ENCODE measurements at regions not wholly inside any gene's neighbourhood (a gene's known extent, or its start where the extent isn't known, plus 50 kb on each side); places are given as distances from the start of the nearest gene placed in this dataset.

DNA sequence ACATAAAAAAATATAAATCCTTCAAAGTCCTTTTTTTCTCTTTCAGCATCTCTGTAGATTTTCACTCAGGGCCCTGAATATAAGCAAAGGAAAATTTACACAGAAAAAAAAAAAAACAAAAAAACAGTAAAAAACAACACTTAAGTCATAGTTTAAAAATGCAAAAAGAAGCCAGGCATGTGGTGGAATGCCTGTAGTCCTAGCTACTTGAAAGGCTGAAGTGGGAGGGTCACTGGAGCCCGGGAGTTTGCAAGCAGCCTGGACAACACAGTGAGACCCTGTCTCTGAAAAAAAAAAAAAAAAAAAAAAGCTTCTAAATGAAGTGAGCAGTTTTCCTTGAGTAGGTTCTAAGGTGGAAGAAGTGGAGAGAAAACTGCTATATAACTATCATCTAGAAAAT, 55.0 kb upstream of the BNC2 start:
- TF ChIP-seq, protein P1, sequence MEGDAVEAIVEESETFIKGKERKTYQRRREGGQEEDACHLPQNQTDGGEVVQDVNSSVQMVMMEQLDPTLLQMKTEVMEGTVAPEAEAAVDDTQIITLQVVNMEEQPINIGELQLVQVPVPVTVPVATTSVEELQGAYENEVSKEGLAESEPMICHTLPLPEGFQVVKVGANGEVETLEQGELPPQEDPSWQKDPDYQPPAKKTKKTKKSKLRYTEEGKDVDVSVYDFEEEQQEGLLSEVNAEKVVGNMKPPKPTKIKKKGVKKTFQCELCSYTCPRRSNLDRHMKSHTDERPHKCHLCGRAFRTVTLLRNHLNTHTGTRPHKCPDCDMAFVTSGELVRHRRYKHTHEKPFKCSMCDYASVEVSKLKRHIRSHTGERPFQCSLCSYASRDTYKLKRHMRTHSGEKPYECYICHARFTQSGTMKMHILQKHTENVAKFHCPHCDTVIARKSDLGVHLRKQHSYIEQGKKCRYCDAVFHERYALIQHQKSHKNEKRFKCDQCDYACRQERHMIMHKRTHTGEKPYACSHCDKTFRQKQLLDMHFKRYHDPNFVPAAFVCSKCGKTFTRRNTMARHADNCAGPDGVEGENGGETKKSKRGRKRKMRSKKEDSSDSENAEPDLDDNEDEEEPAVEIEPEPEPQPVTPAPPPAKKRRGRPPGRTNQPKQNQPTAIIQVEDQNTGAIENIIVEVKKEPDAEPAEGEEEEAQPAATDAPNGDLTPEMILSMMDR (IDR thresholded peaks at IDR 0.05), result no peak
- no peak for TF ChIP-seq POLR2A (IDR thresholded peaks at IDR 0.05)
- no peak for TF ChIP-seq EP300 (IDR thresholded peaks at IDR 0.05)
